GM12891 (cell line): ENCODE measurements at regions not wholly inside any gene's neighbourhood (a gene's known extent, or its start where the extent isn't known, plus 50 kb on each side); places are given as distances from the start of the nearest gene placed in this dataset.

Experiments
- PAX5 ChIP-seq: IDR thresholded peaks from 2 replicates; pipeline ENCODE4 v1.6.1; 2011; ENCODE audit warnings: low read length, moderate library complexity, mild to moderate bottlenecking; ENCODE audit not compliant: insufficient read depth, severe bottlenecking
- POLR2A ChIP-seq: IDR thresholded peaks from 2 replicates; pipeline ENCODE4 v1.6.1; 2011; ENCODE audit warnings: low read depth, low read length, control low read depth
- POLR2AphosphoS5 ChIP-seq: IDR thresholded peaks from 2 replicates; pipeline ENCODE4 v1.6.1; 2011; ENCODE audit warnings: low read depth, low read length, control low read depth
- SPI1 ChIP-seq: IDR thresholded peaks from 2 replicates; pipeline ENCODE4 v1.6.1; 2011; ENCODE audit warnings: low read depth, low read length, control low read depth
- TAF1 ChIP-seq: IDR thresholded peaks from 2 replicates; pipeline ENCODE4 v1.6.1; 2011; ENCODE audit warnings: low read depth, low read length, control low read depth

- TF ChIP-seq POLR2A, result no peak
- no peak for TF ChIP-seq POLR2AphosphoS5
- no peak for TF ChIP-seq TAF1
- TF ChIP-seq PAX5, result no peak
- no peak for TF ChIP-seq SPI1
Observed at GRCh38 chr9:129423216-129423615, 197.7 kb downstream of the C9orf50 start.
